WERI-Rb-1 (cell line): ENCODE measurements at regions not wholly inside any gene's neighbourhood (a gene's known extent, or its start where the extent isn't known, plus 50 kb on each side); places are given as distances from the start of the nearest gene placed in this dataset.
"Not testable (repeated sequence)": the region's sequence is repeated elsewhere in the genome, so short reads cannot be mapped to it uniquely, and the experiment has no call there.

Source experiments
- DNase-seq: peaks from one replicate; pipeline ENCODE4 v3.0.0-alpha.2; 2020
- H3K27ac ChIP-seq: fragments of 250-450 bp; sonication (Bioruptor Pico); 2 replicates; pipeline ENCODE4 v1.5.1; 2020; ENCODE audit warnings: mild to moderate bottlenecking, moderate library complexity
- H3K27me3 ChIP-seq: fragments of 250-450 bp; sonication (Bioruptor Pico); 2 replicates; pipeline ENCODE4 v1.5.1; 2021; ENCODE audit warnings: mild to moderate bottlenecking, low read depth, moderate library complexity; ENCODE audit not compliant: insufficient read depth, severe bottlenecking
- H3K36me3 ChIP-seq: fragments of 250-450 bp; sonication (Bioruptor Pico); 2 replicates; pipeline ENCODE4 v1.5.1; 2020; ENCODE audit warnings: mild to moderate bottlenecking, moderate library complexity
- H3K4me3 ChIP-seq: 2 replicates; pipeline ENCODE4 v1.5.1; 2011; ENCODE audit warnings: low read depth, mild to moderate bottlenecking, control low read depth, low read length
- H3K9me3 ChIP-seq: fragments of 250-450 bp; sonication (Bioruptor Pico); 2 replicates; pipeline ENCODE4 v1.5.1; 2021; ENCODE audit warnings: mild to moderate bottlenecking, moderate library complexity; ENCODE audit not compliant: severe bottlenecking
- CTCF ChIP-seq: IDR thresholded peaks from 2 replicates; pipeline ENCODE4 v1.5.1; 2011; ENCODE audit warnings: low read depth, mild to moderate bottlenecking, control low read depth, inconsistent platforms, low read length

GRCh38 chr1:190835658-190836057, 358.0 kb upstream of the BRINP3 start:
- TF ChIP-seq CTCF: no peak
- Histone ChIP-seq H3K27me3 (no peaks in the 10 kb centered on the region), H3K36me3 (no peaks in the 10 kb centered on the region), H3K27ac (no peak overlapping the region), H3K9me3 (no peaks in the 10 kb centered on the region), H3K4me3 (no peak overlapping the region)
- no peak for DNase-seq

GRCh38 chr1:190837200-190837599, 359.5 kb upstream of the BRINP3 start:
- H3K27ac ChIP-seq, H3K9me3 ChIP-seq, H3K4me3 ChIP-seq, DNase-seq, H3K27me3 ChIP-seq, H3K36me3 ChIP-seq: not testable (repeated sequence)

- H3K27ac ChIP-seq: no peak overlapping the region
- no peaks in the 10 kb centered on the region for H3K27me3 ChIP-seq
- no peak overlapping the region for H3K4me3 ChIP-seq
- no peaks in the 10 kb centered on the region for H3K9me3 ChIP-seq
- DNase-seq: no peak
- H3K36me3 ChIP-seq: no peaks in the 10 kb centered on the region
- no peak for TF ChIP-seq CTCF
Observed at GRCh38 chr1:190837888-190838287, 360.2 kb upstream of the BRINP3 start.

- H3K9me3 ChIP-seq: no peaks in the 10 kb centered on the region
Observed at GRCh38 chr1:190847166-190847565, 369.5 kb upstream of the BRINP3 start.

GRCh38 chr1:190849346-190849745, 371.7 kb upstream of the BRINP3 start:
- no peaks in the 10 kb centered on the region for H3K36me3 ChIP-seq
- no peaks in the 10 kb centered on the region for H3K27me3 ChIP-seq
- TF ChIP-seq CTCF: no peak
- no peaks in the 10 kb centered on the region for H3K9me3 ChIP-seq
- H3K27ac ChIP-seq: no peak overlapping the region
- no peak overlapping the region for H3K4me3 ChIP-seq
- DNase-seq: peak; percentile 11

More at GRCh38 chr1:190847166-190847565, 369.5 kb upstream of the BRINP3 start:
- Histone ChIP-seq H3K4me3 (no peak overlapping the region), H3K27ac (no peak overlapping the region), H3K27me3 (no peaks in the 10 kb centered on the region), H3K36me3 (no peaks in the 10 kb centered on the region)
- TF ChIP-seq CTCF: no peak
- DNase-seq: no peak

- Histone ChIP-seq H3K9me3 (no peaks in the 10 kb centered on the region), H3K27ac (no peak overlapping the region), H3K4me3 (no peak overlapping the region), H3K27me3 (no peaks in the 10 kb centered on the region), H3K36me3 (no peaks in the 10 kb centered on the region)
- DNase-seq: no peak
- TF ChIP-seq CTCF: no peak
Observed at GRCh38 chr1:190852611-190853010, 374.9 kb upstream of the BRINP3 start.
